HL-60 (cell line): ENCODE measurements at regions not wholly inside any gene's neighbourhood (a gene's known extent, or its start where the extent isn't known, plus 50 kb on each side); places are given as distances from the start of the nearest gene placed in this dataset.

ENCODE experiments used
- DNase-seq, 2 experiments: peaks; one replicate each; pipeline ENCODE4 v3.0.0-alpha.2; 2010 to 2020; ENCODE audit warnings: low read depth in 1 of 2, low spot score in 1 of 2
- H3K27ac ChIP-seq: fragments of 250-450 bp; sonication (Bioruptor Pico); replicated peaks from 2 replicates; pipeline ENCODE4 v1.5.1; 2020; ENCODE audit warnings: mild to moderate bottlenecking, moderate library complexity
- H3K27me3 ChIP-seq: fragments of 250-450 bp; sonication (Bioruptor Pico); 2 replicates; pipeline ENCODE4 v1.5.1; 2021; ENCODE audit warnings: mild to moderate bottlenecking, moderate library complexity; ENCODE audit not compliant: insufficient read depth, poor library complexity, severe bottlenecking
- H3K4me3 ChIP-seq: replicated peaks from 2 replicates; pipeline ENCODE4 v1.5.1; 2011; ENCODE audit warnings: mild to moderate bottlenecking, control low read depth, low read length; ENCODE audit not compliant: insufficient read depth
- GABPA ChIP-seq: IDR thresholded peaks from 2 replicates; pipeline ENCODE4 v1.6.1; 2012; ENCODE audit warnings: low read depth
- POLR2AphosphoS5 ChIP-seq: IDR thresholded peaks from 2 replicates; pipeline ENCODE4 v1.6.1; 2012; ENCODE audit warnings: low read depth
- SPI1 ChIP-seq: IDR thresholded peaks from 2 replicates; pipeline ENCODE4 v1.6.1; 2012; ENCODE audit warnings: low read depth, mild to moderate bottlenecking, borderline replicate concordance
- TF ChIP-seq, protein P1 (sequence below): IDR thresholded peaks from one replicate; pipeline ENCODE4 v1.5.1; 2011; ENCODE audit warnings: low read length, control low read depth, inconsistent platforms; ENCODE audit not compliant: insufficient read depth
- TF ChIP-seq, protein P2 (sequence below): IDR thresholded peaks from 2 replicates; pipeline ENCODE4 v1.6.1; 2012; ENCODE audit warnings: low read depth; ENCODE audit not compliant: insufficient replicate concordance

DNA sequence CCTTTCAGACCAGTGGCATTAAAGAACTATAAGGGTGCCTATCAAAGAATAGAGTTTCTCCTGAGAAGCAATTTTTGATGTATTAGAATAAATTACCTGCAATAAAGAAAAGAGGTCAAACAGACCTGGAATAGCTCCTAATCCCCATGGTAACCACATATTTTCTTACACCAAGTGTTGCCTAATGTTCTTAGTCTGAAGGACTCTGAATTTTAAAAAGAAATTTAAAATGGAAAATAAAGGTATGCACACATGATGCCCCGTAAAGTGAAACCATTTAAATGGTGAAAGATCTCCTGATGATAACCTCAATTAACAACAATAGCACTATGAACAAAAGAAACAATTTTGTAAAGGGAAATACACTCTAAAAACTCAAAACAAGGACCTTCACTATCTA, 55.1 kb upstream of the LOC128125822 start:
- no peak overlapping the region for H3K4me3 ChIP-seq
- DNase-seq: no peak
- peaks cover 3% of the 10 kb centered on the region for H3K27me3 ChIP-seq
- no peak overlapping the region for H3K27ac ChIP-seq
- TF ChIP-seq, protein P1, sequence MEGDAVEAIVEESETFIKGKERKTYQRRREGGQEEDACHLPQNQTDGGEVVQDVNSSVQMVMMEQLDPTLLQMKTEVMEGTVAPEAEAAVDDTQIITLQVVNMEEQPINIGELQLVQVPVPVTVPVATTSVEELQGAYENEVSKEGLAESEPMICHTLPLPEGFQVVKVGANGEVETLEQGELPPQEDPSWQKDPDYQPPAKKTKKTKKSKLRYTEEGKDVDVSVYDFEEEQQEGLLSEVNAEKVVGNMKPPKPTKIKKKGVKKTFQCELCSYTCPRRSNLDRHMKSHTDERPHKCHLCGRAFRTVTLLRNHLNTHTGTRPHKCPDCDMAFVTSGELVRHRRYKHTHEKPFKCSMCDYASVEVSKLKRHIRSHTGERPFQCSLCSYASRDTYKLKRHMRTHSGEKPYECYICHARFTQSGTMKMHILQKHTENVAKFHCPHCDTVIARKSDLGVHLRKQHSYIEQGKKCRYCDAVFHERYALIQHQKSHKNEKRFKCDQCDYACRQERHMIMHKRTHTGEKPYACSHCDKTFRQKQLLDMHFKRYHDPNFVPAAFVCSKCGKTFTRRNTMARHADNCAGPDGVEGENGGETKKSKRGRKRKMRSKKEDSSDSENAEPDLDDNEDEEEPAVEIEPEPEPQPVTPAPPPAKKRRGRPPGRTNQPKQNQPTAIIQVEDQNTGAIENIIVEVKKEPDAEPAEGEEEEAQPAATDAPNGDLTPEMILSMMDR: no peak

DNA sequence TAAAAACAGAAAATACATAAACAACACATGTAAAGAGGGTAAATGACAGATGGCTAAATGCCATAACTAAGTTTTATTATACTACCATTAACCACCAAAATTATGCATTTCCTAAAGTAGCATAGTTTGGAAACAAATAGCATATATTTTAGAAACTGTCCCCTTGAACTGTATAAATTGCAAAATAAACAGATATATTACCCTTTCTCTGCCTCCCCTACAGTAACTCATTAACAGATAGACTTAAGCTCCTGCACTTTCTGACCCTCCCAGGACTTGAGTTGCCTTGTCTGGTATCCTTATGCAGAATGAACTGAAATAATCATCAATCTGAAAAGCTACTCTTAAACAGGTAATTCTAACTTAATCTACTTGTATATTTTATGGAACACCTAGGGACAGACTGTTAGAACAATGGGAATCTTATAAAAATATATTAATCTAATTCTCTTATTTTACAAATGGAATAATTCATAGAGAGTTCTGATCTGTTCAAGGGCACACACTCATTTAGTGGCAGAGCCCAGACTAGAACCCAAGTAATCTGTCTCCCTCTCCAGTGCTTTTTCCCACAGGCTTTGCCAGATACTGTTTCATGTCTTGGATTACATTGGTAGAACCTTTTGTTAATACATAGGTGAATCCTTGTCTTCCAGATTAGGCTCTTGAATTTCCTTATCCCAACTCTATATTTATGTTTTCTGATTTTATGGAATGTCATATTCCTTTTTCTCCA, 50.6 kb upstream of the LOC128125822 start:
- Histone ChIP-seq H3K4me3 (no peak overlapping the region), H3K27me3 (no peaks in the 10 kb centered on the region), H3K27ac (no peak overlapping the region)
- TF ChIP-seq POLR2AphosphoS5 (no peak), GABPA (no peak), SPI1 (no peak)
- TF ChIP-seq, protein P2, sequence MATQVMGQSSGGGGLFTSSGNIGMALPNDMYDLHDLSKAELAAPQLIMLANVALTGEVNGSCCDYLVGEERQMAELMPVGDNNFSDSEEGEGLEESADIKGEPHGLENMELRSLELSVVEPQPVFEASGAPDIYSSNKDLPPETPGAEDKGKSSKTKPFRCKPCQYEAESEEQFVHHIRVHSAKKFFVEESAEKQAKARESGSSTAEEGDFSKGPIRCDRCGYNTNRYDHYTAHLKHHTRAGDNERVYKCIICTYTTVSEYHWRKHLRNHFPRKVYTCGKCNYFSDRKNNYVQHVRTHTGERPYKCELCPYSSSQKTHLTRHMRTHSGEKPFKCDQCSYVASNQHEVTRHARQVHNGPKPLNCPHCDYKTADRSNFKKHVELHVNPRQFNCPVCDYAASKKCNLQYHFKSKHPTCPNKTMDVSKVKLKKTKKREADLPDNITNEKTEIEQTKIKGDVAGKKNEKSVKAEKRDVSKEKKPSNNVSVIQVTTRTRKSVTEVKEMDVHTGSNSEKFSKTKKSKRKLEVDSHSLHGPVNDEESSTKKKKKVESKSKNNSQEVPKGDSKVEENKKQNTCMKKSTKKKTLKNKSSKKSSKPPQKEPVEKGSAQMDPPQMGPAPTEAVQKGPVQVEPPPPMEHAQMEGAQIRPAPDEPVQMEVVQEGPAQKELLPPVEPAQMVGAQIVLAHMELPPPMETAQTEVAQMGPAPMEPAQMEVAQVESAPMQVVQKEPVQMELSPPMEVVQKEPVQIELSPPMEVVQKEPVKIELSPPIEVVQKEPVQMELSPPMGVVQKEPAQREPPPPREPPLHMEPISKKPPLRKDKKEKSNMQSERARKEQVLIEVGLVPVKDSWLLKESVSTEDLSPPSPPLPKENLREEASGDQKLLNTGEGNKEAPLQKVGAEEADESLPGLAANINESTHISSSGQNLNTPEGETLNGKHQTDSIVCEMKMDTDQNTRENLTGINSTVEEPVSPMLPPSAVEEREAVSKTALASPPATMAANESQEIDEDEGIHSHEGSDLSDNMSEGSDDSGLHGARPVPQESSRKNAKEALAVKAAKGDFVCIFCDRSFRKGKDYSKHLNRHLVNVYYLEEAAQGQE: no peak
- TF ChIP-seq, protein P1: no peak
- no peak for DNase-seq
